ENCODE measurements at regions not wholly inside any gene's neighbourhood (a gene's known extent, or its start where the extent isn't known, plus 50 kb on each side); places are given as distances from the start of the nearest gene placed in this dataset.

- no peak for TF ChIP-seq CTCF (conservative IDR thresholded peaks at IDR 0.05; ENCODE audit: low read depth, low read length)
- TF ChIP-seq EZH2 (IDR thresholded peaks at IDR 0.05; ENCODE audit: low read length, unreplicated experiment) = no peak
Observed at GRCh38 chr1:102500758-102501157, 504.0 kb upstream of the OLFM3 start.

Measured in PC-3 (cell line).